T-helper 2 cell (primary cell): ENCODE measurements at regions not wholly inside any gene's neighbourhood (a gene's known extent, or its start where the extent isn't known, plus 50 kb on each side); places are given as distances from the start of the nearest gene placed in this dataset.

Source experiments
- DNase-seq, 5 experiments: peaks; one replicate each; pipeline versions ENCODE4 v3.0.0 to v3.0.0-alpha.2; 2012 to 2022

DNA sequence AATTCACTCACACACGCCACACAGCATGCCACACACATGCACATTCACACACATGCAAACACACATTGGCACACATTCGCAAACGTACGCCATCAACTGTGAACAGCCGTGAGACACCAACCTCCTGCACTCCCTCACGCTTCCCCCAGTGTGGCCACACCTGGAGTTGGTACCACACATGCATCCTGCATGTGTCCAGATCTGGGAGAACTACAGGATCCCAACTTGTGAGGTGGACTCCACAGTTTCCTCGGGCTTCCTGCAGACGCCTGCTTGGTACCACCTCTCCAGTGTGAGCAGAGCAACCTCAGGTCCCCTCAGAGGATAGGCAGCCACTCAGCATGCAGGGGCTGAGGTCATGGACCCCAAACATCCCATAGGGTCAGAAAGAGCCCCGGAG, 239.0 kb downstream of the EIPR1 start:
- no peak for DNase-seq

DNA sequence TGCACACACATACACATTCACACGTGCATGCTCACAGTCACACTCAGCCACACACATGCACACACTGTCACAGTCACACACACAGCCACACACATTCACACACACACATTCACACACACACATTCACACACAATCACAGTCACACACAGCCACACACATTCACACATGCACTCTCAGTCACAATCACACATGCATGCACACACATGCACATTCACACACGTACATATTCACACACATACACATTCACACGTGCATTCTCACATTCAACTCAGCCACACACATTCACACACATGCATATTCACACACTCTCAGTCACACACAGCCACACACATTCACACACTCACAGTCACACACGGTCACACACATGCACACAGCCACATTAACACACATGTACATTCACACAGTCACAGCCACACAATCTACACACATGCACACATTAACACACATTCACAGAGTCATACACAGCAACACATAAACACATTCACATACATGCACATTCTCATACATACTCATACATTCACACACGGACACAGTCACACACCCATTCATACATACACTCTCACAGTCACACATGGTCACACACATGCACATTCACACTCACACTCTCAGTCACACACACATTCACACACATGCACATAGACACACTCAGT, 239.8 kb downstream of the EIPR1 start:
- DNase-seq: no peak

- DNase-seq: no peak
These were observed 241.9 kb downstream of the EIPR1 start for GRCh38 chr2:3135676-3136075.

DNA sequence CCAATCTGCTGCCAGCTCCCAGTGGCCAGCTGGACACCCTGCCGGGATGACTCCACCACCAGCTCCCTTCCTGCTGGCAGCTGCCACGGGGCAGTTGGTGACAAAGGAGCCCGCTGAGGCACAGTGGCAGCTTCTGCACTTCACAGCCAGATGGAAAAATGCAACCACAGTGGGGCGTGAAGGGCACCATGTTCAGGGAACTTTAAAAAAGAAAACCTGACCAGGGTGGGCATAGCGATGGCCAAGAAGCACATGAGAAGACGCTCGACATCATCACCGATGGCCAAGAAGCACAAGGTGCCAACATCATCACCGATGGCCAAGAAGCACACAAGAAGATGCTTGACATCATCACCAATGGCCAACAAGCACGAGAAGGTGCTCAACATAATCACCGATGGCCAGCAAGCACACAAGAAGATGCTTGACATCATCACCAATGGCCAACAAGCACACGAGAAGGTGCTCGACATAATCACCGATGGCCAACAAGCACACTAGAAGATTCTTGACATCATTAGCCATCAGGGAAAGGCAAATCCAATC, 243.5 kb downstream of the EIPR1 start:
- DNase-seq: no peak

DNA sequence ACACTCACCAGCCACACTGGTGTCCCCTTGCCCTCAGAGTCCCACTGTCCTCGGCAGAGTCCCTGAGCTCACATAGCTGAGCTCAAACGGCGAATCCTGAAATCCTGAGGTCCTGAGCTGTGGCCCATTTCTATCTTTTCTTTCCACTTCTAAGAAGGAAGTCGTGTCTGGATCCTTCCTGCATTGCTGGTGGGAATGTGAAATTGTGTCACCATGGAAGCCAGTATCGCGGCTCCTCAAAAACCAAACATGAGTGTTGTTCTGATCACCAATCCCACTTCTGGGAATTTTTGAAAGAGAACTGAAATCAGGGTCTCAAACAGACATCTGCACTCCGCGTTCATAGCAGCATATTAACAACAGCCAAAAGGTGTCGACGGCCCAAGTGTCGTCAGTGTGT, 244.7 kb downstream of the EIPR1 start:
- no peak for DNase-seq

DNA sequence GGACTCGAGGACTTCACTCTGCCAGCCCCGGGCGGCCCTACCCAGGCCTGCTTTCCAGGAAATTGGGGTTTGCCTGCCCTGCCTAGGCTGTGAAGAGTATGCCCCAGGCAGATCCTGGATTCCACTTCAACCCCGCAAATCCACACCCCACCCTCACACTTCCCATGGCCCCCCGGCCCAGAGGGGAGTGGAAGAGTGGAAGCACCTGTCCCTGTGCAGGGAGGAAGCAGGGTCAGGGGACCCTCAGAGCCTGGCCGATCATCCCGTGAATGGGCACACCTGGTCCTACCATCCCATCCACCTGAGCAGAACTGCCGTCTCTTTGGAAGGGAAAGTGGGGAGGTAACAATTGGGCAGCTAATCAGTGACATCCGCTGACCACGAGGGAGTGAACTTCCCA, 245.2 kb downstream of the EIPR1 start:
- no peak for DNase-seq

DNA sequence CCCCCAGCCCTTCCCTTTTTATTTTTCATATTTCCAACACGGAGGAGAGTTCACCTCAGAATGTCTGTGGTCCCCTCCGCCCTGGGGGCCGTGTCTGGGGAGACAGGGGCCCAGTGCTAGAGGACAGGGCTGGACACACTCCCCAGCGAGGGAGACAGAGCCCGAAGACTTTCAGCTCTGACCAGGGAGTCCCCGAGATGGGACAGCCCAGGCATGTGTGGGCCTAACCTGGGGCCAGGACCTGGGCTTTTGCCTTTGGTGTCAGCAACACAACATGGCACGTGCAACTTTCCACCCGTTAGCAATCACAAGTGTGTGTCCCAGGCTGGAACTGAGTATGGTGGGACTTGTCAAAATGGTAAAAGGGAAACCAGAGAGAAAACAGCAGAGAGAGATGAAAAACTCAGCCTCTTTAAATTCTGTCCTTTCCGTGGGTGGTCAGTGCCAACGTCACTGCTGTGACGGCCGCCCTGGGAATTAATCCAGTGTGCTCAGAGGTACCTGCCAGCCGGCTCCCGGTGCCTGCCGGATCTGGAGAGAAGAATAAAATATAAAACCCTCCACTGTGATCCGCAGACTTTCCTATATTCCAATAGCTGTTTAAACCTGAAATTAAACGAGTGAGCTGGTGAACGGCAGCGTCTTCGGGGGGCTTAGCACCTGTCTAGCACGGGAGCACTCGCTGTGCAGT, 245.8 kb downstream of the EIPR1 start:
- no peak for DNase-seq

- DNase-seq: no peak
These were observed 246.6 kb downstream of the EIPR1 start for GRCh38 chr2:3130889-3131635.

- no peak for DNase-seq
These were observed 247.2 kb downstream of the EIPR1 start for GRCh38 chr2:3130444-3130843.

DNA sequence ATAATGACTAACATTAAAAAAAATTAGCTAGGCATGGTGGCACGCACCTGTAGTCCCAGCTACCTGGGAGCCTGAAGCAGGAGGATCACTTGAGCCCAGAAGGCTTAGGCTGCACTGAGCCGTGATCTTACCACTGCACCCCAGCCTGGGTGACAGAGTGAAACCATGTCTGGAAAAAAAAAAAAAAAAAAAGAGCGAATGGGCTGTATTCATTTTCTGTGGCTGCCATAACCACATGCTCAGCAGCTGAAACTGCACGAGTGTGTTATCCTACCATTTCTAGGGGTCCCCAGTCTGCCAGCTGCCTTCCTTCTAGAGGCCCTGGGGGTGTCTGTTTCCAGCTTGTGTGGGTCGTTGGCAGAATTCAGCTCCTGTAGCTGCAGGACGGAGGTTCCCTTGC, 247.8 kb downstream of the EIPR1 start:
- no peak for DNase-seq

DNA sequence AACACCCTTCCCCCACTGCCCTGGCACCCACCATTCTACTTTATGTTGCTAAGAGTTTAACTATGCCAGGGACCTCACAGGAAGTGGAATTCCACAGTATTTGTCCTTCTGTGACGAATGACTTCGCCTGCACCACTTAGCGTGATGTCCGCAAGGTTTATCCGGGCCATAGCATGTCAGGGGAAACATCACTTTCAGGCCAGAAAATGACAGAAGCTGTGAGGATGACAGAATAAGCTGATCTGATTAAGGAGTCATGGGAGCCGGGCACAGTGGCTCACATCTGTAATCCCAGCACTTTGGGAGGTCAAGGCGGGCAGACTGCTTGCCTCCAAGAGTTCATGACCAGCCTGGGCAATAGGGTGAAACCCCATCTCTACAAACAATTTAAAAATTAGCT, 248.8 kb downstream of the EIPR1 start:
- DNase-seq: no peak

DNA sequence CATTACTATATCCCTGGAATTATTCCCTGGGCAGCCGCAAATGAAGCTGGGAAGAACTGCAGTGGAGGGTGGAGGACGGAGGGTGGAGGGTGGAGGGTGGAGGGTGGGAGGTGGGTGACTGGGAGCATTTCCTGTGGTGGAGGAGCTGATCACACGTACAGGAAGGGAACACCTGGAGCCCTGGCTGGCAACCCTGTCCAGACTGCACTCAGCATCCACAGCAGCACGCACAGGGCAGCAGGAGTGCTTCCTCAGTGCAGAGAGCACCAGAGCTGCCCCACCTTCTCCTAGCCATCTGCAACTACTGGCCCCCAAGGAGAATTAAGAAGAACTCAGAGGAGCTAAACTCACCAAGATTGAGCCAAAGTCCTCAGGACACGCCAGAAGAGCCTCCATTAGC, 249.9 kb downstream of the EIPR1 start:
- DNase-seq: no peak

- peak in 1 of 5 experiments; percentile 60 for DNase-seq
These were observed 250.6 kb downstream of the EIPR1 start for GRCh38 chr2:3126911-3127621.

- DNase-seq: no peak
These were observed 251.3 kb downstream of the EIPR1 start for GRCh38 chr2:3126171-3126910.

DNA sequence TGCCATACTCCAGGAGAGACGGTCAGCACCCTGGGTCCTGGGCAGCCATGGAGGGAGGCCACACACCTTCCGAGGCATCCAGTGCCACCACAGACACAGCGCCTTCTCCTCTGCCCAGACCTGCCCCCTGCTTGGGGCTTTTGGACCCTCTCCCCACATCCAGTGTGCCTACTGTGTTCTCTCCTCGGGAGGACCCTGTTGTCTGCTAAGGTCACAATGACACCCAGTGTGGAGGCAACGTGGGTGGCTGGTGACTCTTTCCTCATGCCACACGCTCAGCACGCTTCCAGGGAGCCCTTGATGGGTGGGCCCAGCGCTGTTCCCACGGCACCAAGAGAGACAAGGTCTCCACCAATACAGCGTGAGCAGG, 251.9 kb downstream of the EIPR1 start:
- no peak for DNase-seq

GRCh38 chr2:3125001-3125760, 252.4 kb downstream of the EIPR1 start:
- DNase-seq: no peak

DNA sequence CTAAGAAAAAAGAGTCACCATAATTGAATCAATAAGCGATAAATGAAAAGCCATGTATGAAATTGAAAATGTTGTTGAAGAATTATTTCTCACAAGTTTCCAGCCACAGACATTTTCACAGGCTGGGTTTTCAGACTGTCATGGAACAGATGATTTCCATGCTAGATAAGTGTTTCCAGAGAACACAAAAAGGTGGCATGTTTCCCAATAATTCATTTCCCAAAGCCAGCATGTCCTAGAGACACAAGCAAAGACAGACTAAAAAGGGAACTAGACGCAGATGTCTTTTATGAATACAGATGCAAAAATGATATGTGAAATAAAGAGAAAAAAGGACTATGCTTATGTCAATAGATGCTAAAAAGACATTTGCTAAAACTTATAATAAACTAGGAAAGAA, 255.1 kb downstream of the EIPR1 start:
- DNase-seq: no peak

- no peak for DNase-seq
These were observed 256.0 kb downstream of the EIPR1 start for GRCh38 chr2:3121601-3122000.

DNA sequence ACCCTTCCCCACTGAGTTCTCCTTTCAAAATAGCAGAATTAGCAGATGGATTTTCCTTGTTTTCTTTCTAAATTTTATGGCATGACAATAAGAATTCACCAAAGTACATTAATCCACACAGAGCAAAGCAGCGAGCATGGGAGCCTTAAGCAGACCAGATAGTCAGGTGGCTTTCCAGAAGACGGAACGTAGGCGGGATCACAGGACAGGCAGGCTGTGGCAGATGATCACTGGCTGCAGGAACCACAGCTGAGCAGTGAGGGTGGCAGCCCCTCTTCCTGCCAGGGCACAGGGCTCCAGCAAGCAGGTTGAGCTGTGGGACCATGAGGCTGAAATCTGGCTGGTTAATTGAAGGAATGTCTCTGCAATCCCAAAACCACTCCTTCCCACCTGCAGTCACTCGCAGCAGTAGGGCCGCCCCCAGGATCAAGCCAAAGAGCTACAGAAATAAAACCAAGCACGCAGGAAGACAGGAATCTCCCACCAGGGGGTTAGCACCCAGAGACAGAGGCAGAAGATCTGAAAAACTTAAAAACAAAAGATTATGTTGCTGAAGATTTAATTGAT, 259.9 kb downstream of the EIPR1 start:
- DNase-seq: no peak

- DNase-seq: no peak
These were observed 261.2 kb downstream of the EIPR1 start for GRCh38 chr2:3116371-3116770.
